CD14-positive monocyte (primary cell): ENCODE measurements at regions not wholly inside any gene's neighbourhood (a gene's known extent, or its start where the extent isn't known, plus 50 kb on each side); places are given as distances from the start of the nearest gene placed in this dataset.

Experiments
- DNase-seq, 3 donors: peaks; one replicate each; pipeline ENCODE4 v3.0.0-alpha.2; 2011 to 2022
- H2AFZ ChIP-seq: 2 replicates; pipeline ENCODE4 v1.6.0; 2012; ENCODE audit warnings: mild to moderate bottlenecking, low read depth, low read length, inconsistent platforms; ENCODE audit not compliant: insufficient read depth, poor library complexity, severe bottlenecking
- H3K27ac ChIP-seq, 2 donors: 1 replicate in 1 of 2; 2 replicates in 1 of 2; pipeline ENCODE4 v1.5.1; 2012 to 2013; ENCODE audit warnings: low read length in 2 of 2, control low read depth in 1 of 2, inconsistent platforms in 1 of 2, low read depth in 1 of 2, mild to moderate bottlenecking in 1 of 2
- H3K27me3 ChIP-seq, 2 donors: one replicate each; pipeline versions ENCODE4 v1.6.0 to v1.6.1; 2011 to 2013; ENCODE audit warnings: low read length in 2 of 2; ENCODE audit not compliant: control insufficient read depth in 2 of 2, insufficient read depth in 2 of 2
- H3K36me3 ChIP-seq, 2 donors: replicated peaks in 1 of 2; 1 replicate in 1 of 2; 2 replicates in 1 of 2; pipeline versions ENCODE4 v1.5.1 to v1.6.1; 2012 to 2013; ENCODE audit warnings: low read length in 2 of 2, control low read depth in 1 of 2, inconsistent platforms in 1 of 2, mild to moderate bottlenecking in 1 of 2; ENCODE audit not compliant: insufficient read depth in 2 of 2, control insufficient read depth in 1 of 2
- H3K4me1 ChIP-seq, 2 donors: 1 replicate in 1 of 2; 2 replicates in 1 of 2; pipeline versions ENCODE4 v1.5.1 to v1.6.1; 2012 to 2013; ENCODE audit warnings: low read length in 2 of 2, control low read depth in 1 of 2, inconsistent platforms in 1 of 2, mild to moderate bottlenecking in 1 of 2, moderate library complexity in 1 of 2; ENCODE audit not compliant: insufficient read depth in 2 of 2, control insufficient read depth in 1 of 2
- H3K4me2 ChIP-seq: replicated peaks from 2 replicates; pipeline ENCODE3; 2012; ENCODE audit warnings: low read length, moderate library complexity, mild to moderate bottlenecking; ENCODE audit not compliant: poor library complexity, severe bottlenecking; ENCODE audit errors: extremely low read depth
- H3K4me3 ChIP-seq, 3 experiments: fragments of 200-600 bp in 1 of 3; sonication (generic) in 1 of 3; replicated peaks in 1 of 3; 1 replicate in 2 of 3; 2 replicates in 1 of 3; pipeline ENCODE4 v1.5.1; 2011 to 2013; ENCODE audit warnings: low read length in 3 of 3, mild to moderate bottlenecking in 3 of 3, control low read depth in 2 of 3, low read depth in 2 of 3, inconsistent platforms in 1 of 3, moderate library complexity in 1 of 3
- H3K79me2 ChIP-seq: 2 replicates; pipeline ENCODE4 v1.6.0; 2012; ENCODE audit warnings: mild to moderate bottlenecking, control low read depth, inconsistent platforms, low read length, moderate library complexity; ENCODE audit not compliant: insufficient read depth
- H3K9ac ChIP-seq: 2 replicates; pipeline ENCODE4 v1.6.0; 2017; ENCODE audit warnings: low read length, mild to moderate bottlenecking; ENCODE audit not compliant: insufficient read depth, poor library complexity, severe bottlenecking
- H3K9me3 ChIP-seq, 2 donors: replicated peaks in 1 of 2; 1 replicate in 1 of 2; 2 replicates in 1 of 2; pipeline versions ENCODE4 v1.5.1 to v1.6.1; 2012 to 2013; ENCODE audit warnings: low read length in 2 of 2, control low read depth in 1 of 2; ENCODE audit not compliant: control insufficient read depth in 1 of 2, insufficient read depth in 1 of 2
- H4K20me1 ChIP-seq: 2 replicates; pipeline ENCODE4 v1.6.0; 2012; ENCODE audit warnings: mild to moderate bottlenecking, low read length, control low read depth, moderate library complexity; ENCODE audit not compliant: insufficient read depth
- H3K27ac Mint-ChIP-seq, 7 donors: one replicate each; pipeline ENCODE4 v1.8.0; 2020; ENCODE audit warnings: mild to moderate bottlenecking in 7 of 7, mixed read lengths in 7 of 7, moderate library complexity in 6 of 7, inconsistent platforms in 2 of 7
- H3K27me3 Mint-ChIP-seq, 3 donors: one replicate each; pipeline ENCODE4 v1.8.0; 2021 to 2022; ENCODE audit warnings: low read depth in 3 of 3, mild to moderate bottlenecking in 3 of 3, mixed read lengths in 3 of 3, moderate library complexity in 3 of 3, inconsistent platforms in 1 of 3
- H3K36me3 Mint-ChIP-seq, 2 donors: one replicate each; pipeline ENCODE4 v1.8.0; 2020; ENCODE audit warnings: mixed read lengths in 2 of 2, inconsistent platforms in 1 of 2, mild to moderate bottlenecking in 1 of 2
- H3K4me1 Mint-ChIP-seq: one replicate; pipeline ENCODE4 v1.8.0; 2020; ENCODE audit warnings: mild to moderate bottlenecking, mixed read lengths
- H3K4me3 Mint-ChIP-seq, 2 donors: one replicate each; pipeline ENCODE4 v1.8.0; 2020; ENCODE audit warnings: mild to moderate bottlenecking in 2 of 2, mixed read lengths in 2 of 2, moderate library complexity in 1 of 2
- H3K9me3 Mint-ChIP-seq, 7 donors: one replicate each; pipeline ENCODE4 v1.8.0; 2020 to 2022; ENCODE audit warnings: mixed read lengths in 7 of 7, mild to moderate bottlenecking in 6 of 7, moderate library complexity in 6 of 7, inconsistent platforms in 2 of 7
- CTCF ChIP-seq: fragments of 200-600 bp; IDR thresholded peaks from one replicate; pipeline ENCODE4 v1.8.0; 2022; ENCODE audit warnings: antibody characterized with exemption, mild to moderate bottlenecking
- WGBS: methylation state at CpG from one replicate; pipeline ENCODE4 v1.1.5; 2013; ENCODE audit warnings: missing lambda C conversion rate; ENCODE audit not compliant: insufficient coverage; 5-methylcytosine and 5-hydroxymethylcytosine counted together
- intact Hi-C, 2 donors: fragments of 100-400 bp; cut with micrococcal nuclease; formaldehyde crosslinking; loops; one replicate each; pipeline versions ENCODE4 v1.15.0 to v1.15.1; 2023

DNA sequence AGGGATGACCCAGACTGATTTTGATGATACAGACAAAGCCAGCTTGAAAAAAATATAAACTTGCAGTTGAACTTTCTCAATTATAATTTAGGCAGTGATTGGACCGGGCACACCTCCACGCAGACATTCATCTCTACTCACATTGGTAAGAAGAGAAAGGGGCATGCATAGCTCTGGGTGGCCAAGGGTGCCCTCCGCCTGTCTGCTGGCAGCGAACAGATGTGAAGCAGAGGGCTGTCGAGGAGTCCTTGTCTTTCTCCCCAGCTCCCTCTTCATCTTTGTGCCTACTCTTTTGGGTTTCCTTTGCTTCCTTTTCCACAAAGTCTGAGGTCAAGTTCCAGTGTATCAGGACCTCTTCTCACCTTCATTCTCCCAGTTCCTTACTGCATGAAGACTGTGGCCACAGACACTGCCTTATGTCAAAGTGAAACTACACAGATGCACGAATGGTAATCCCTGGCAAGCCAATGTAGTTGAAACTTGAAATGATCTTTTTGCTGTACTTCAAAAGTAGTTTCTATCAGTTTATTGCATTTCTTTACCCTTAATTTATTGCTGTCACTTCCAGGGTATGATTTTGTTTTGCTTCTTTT, 343.7 kb upstream of the SOX9 start:
- no peaks in the 10 kb centered on the region for H3K4me1 Mint-ChIP-seq
- H3K27me3 Mint-ChIP-seq, result no peaks in the 10 kb centered on the region
- TF ChIP-seq CTCF, result no peak
- no peak overlapping the region for H3K27ac Mint-ChIP-seq
- Histone ChIP-seq H3K4me3 (no peak overlapping the region), H4K20me1 (no peaks in the 10 kb centered on the region), H3K9ac (no peak overlapping the region), H3K27ac (no peak overlapping the region), H3K36me3 (no peaks in the 10 kb centered on the region), H3K9me3 (peaks cover 0 to 6% of the 10 kb centered on the region in 2 donors), H3K4me1 (no peaks in the 10 kb centered on the region), H3K27me3 (no peaks in the 10 kb centered on the region), H3K79me2 (no peaks in the 10 kb centered on the region), H3K4me2 (no peak overlapping the region), H2AFZ (no peak overlapping the region)
- intact Hi-C loops, result no loop called here
- H3K36me3 Mint-ChIP-seq, result no peaks in the 10 kb centered on the region
- DNase-seq, result no peak
- WGBS, result 80% methylated on average over 1 of the region's 6 CpGs
- H3K9me3 Mint-ChIP-seq, result peaks cover 0 to 9% (median 2%) of the 10 kb centered on the region in 7 donors
- no peak overlapping the region for H3K4me3 Mint-ChIP-seq

- H3K4me3 Mint-ChIP-seq, result no peak overlapping the region
These were observed 341.3 kb upstream of the SOX9 start for GRCh38 chr17:71779482-71779881.

More at GRCh38 chr17:71779482-71779881, 341.3 kb upstream of the SOX9 start:
- Histone ChIP-seq H3K9ac (no peak overlapping the region), H3K4me1 (no peaks in the 10 kb centered on the region), H4K20me1 (no peaks in the 10 kb centered on the region), H3K9me3 (peaks cover 0 to 6% of the 10 kb centered on the region in 2 donors), H3K27me3 (no peaks in the 10 kb centered on the region), H3K4me3 (no peak overlapping the region), H2AFZ (no peak overlapping the region), H3K79me2 (no peaks in the 10 kb centered on the region), H3K4me2 (no peak overlapping the region), H3K27ac (no peak overlapping the region), H3K36me3 (no peaks in the 10 kb centered on the region)
- H3K27ac Mint-ChIP-seq, result no peak overlapping the region
- no peak for TF ChIP-seq CTCF
- DNase-seq, result no peak
- WGBS, result 100% methylated on average over 2 of the region's 3 CpGs
- no peaks in the 10 kb centered on the region for H3K27me3 Mint-ChIP-seq
- peaks cover 0 to 12% (median 0%) of the 10 kb centered on the region in 7 donors for H3K9me3 Mint-ChIP-seq
- intact Hi-C loops, result no loop called here
- no peaks in the 10 kb centered on the region for H3K4me1 Mint-ChIP-seq
- no peaks in the 10 kb centered on the region for H3K36me3 Mint-ChIP-seq
